T-helper 1 cell treated with Interleukin-12 subunit alpha and Interleukin-12 subunit beta and Interleukin-4 antibody, amounts not matched to agents 30 μg/mL and 1 μg/mL, for 36 hours (primary cell): ENCODE measurements at regions not wholly inside any gene's neighbourhood (a gene's known extent, or its start where the extent isn't known, plus 50 kb on each side); places are given as distances from the start of the nearest gene placed in this dataset.
"Not testable (repeated sequence)": the region's sequence is repeated elsewhere in the genome, so short reads cannot be mapped to it uniquely, and the experiment has no call there.

ENCODE experiments used
- H3K27ac Mint-ChIP-seq: one replicate; pipeline ENCODE4 v1.8.0; 2021; ENCODE audit warnings: mild to moderate bottlenecking, mixed read lengths
- H3K27me3 Mint-ChIP-seq: one replicate; pipeline ENCODE4 v1.8.0; 2021; ENCODE audit warnings: low read depth, mixed read lengths
- H3K36me3 Mint-ChIP-seq: one replicate; pipeline ENCODE4 v1.8.0; 2021; ENCODE audit warnings: low read depth, mixed read lengths
- H3K4me1 Mint-ChIP-seq: one replicate; pipeline ENCODE4 v1.8.0; 2021; ENCODE audit warnings: low read depth, mixed read lengths
- H3K4me3 Mint-ChIP-seq: one replicate; pipeline ENCODE4 v1.8.0; 2021; ENCODE audit warnings: mild to moderate bottlenecking, moderate library complexity, mixed read lengths
- H3K9me3 Mint-ChIP-seq: one replicate; pipeline ENCODE4 v1.8.0; 2021; ENCODE audit warnings: mixed read lengths

- Mint-ChIP-seq H3K9me3 (peaks cover 19% of the 10 kb centered on the region), H3K27me3 (peaks cover 3% of the 10 kb centered on the region), H3K4me1 (no peaks in the 10 kb centered on the region), H3K36me3 (no peaks in the 10 kb centered on the region), H3K4me3 (no peak overlapping the region), H3K27ac (no peak overlapping the region)
Measured at GRCh38 chr7:115208710-115209560, 287.0 kb downstream of the MDFIC start.

GRCh38 chr7:115206374-115206773 is 284.5 kb downstream of the MDFIC start:
- peaks cover 19% of the 10 kb centered on the region for H3K9me3 Mint-ChIP-seq
- H3K4me3 Mint-ChIP-seq, H3K4me1 Mint-ChIP-seq, H3K27me3 Mint-ChIP-seq, H3K36me3 Mint-ChIP-seq, H3K27ac Mint-ChIP-seq: not testable (repeated sequence)

GRCh38 chr7:115198143-115198542 is 276.2 kb downstream of the MDFIC start:
- no peak overlapping the region for H3K27ac Mint-ChIP-seq
- no peaks in the 10 kb centered on the region for H3K9me3 Mint-ChIP-seq
- no peaks in the 10 kb centered on the region for H3K27me3 Mint-ChIP-seq
- H3K36me3 Mint-ChIP-seq, result no peaks in the 10 kb centered on the region
- H3K4me3 Mint-ChIP-seq, result no peak overlapping the region
- H3K4me1 Mint-ChIP-seq, result no peaks in the 10 kb centered on the region

GRCh38 chr7:115195208-115195607 is 273.3 kb downstream of the MDFIC start:
- Mint-ChIP-seq H3K27ac (no peak overlapping the region), H3K27me3 (no peaks in the 10 kb centered on the region), H3K4me1 (no peaks in the 10 kb centered on the region), H3K4me3 (no peak overlapping the region), H3K36me3 (no peaks in the 10 kb centered on the region), H3K9me3 (no peaks in the 10 kb centered on the region)

- H3K4me1 Mint-ChIP-seq, result no peaks in the 10 kb centered on the region
- no peaks in the 10 kb centered on the region for H3K36me3 Mint-ChIP-seq
- peaks cover 4% of the 10 kb centered on the region for H3K27me3 Mint-ChIP-seq
- no peaks in the 10 kb centered on the region for H3K9me3 Mint-ChIP-seq
- H3K4me3 Mint-ChIP-seq, result no peak overlapping the region
- no peak overlapping the region for H3K27ac Mint-ChIP-seq
Measured at GRCh38 chr7:115191526-115191925, 269.6 kb downstream of the MDFIC start.

GRCh38 chr7:115183431-115184057 is 261.6 kb downstream of the MDFIC start:
- Mint-ChIP-seq H3K4me1 (peaks cover 11% of the 10 kb centered on the region), H3K4me3 (no peak overlapping the region), H3K27me3 (peaks cover 4% of the 10 kb centered on the region), H3K27ac (no peak overlapping the region), H3K9me3 (no peaks in the 10 kb centered on the region), H3K36me3 (no peaks in the 10 kb centered on the region)

- peaks cover 7% of the 10 kb centered on the region for H3K4me1 Mint-ChIP-seq
- no peak overlapping the region for H3K4me3 Mint-ChIP-seq
- no peaks in the 10 kb centered on the region for H3K36me3 Mint-ChIP-seq
- H3K9me3 Mint-ChIP-seq, result peaks cover under 1% of the 10 kb centered on the region
- H3K27ac Mint-ChIP-seq, result no peak overlapping the region
- no peaks in the 10 kb centered on the region for H3K27me3 Mint-ChIP-seq
Measured at GRCh38 chr7:115178835-115179234, 256.9 kb downstream of the MDFIC start.

- Mint-ChIP-seq H3K9me3 (peaks cover 4% of the 10 kb centered on the region), H3K4me1 (no peaks in the 10 kb centered on the region), H3K27me3 (no peaks in the 10 kb centered on the region), H3K36me3 (no peaks in the 10 kb centered on the region), H3K4me3 (no peak overlapping the region), H3K27ac (no peak overlapping the region)
Measured at GRCh38 chr7:115177823-115178222, 255.9 kb downstream of the MDFIC start.

GRCh38 chr7:115177103-115177502 is 255.2 kb downstream of the MDFIC start:
- H3K27ac Mint-ChIP-seq, result no peak overlapping the region

GRCh38 chr7:115172397-115172796 is 250.5 kb downstream of the MDFIC start:
- not testable (repeated sequence) for H3K36me3 Mint-ChIP-seq, H3K4me3 Mint-ChIP-seq, H3K27ac Mint-ChIP-seq, H3K27me3 Mint-ChIP-seq, H3K4me1 Mint-ChIP-seq, H3K9me3 Mint-ChIP-seq

More at GRCh38 chr7:115177103-115177502, 255.2 kb downstream of the MDFIC start:
- Mint-ChIP-seq H3K4me3 (no peak overlapping the region), H3K36me3 (no peaks in the 10 kb centered on the region), H3K9me3 (peaks cover 4% of the 10 kb centered on the region), H3K4me1 (no peaks in the 10 kb centered on the region), H3K27me3 (no peaks in the 10 kb centered on the region)

- Mint-ChIP-seq H3K4me3 (no peak overlapping the region), H3K36me3 (no peaks in the 10 kb centered on the region), H3K27ac (no peak overlapping the region), H3K4me1 (no peaks in the 10 kb centered on the region), H3K27me3 (no peaks in the 10 kb centered on the region), H3K9me3 (no peaks in the 10 kb centered on the region)
Measured at GRCh38 chr7:115153769-115154477, 232.0 kb downstream of the MDFIC start.

- Mint-ChIP-seq H3K27me3 (no peaks in the 10 kb centered on the region), H3K9me3 (no peaks in the 10 kb centered on the region), H3K27ac (no peak overlapping the region), H3K4me1 (no peaks in the 10 kb centered on the region), H3K36me3 (no peaks in the 10 kb centered on the region), H3K4me3 (no peak overlapping the region)
Measured at GRCh38 chr7:115153176-115153575, 231.3 kb downstream of the MDFIC start.

GRCh38 chr7:115146148-115146547 is 224.3 kb downstream of the MDFIC start:
- Mint-ChIP-seq H3K9me3 (no peaks in the 10 kb centered on the region), H3K36me3 (no peaks in the 10 kb centered on the region), H3K27ac (no peak overlapping the region), H3K4me1 (no peaks in the 10 kb centered on the region), H3K4me3 (no peak overlapping the region), H3K27me3 (no peaks in the 10 kb centered on the region)

GRCh38 chr7:115145512-115145911 is 223.6 kb downstream of the MDFIC start:
- Mint-ChIP-seq H3K4me1 (no peaks in the 10 kb centered on the region), H3K27ac (no peak overlapping the region), H3K27me3 (no peaks in the 10 kb centered on the region), H3K9me3 (no peaks in the 10 kb centered on the region), H3K36me3 (peaks cover under 1% of the 10 kb centered on the region), H3K4me3 (no peak overlapping the region)

GRCh38 chr7:115137816-115138215 is 215.9 kb downstream of the MDFIC start:
- peaks cover 18% of the 10 kb centered on the region for H3K4me1 Mint-ChIP-seq
- peaks cover 5% of the 10 kb centered on the region for H3K36me3 Mint-ChIP-seq
- no peak overlapping the region for H3K27ac Mint-ChIP-seq
- no peaks in the 10 kb centered on the region for H3K27me3 Mint-ChIP-seq
- H3K4me3 Mint-ChIP-seq, result no peak overlapping the region
- H3K9me3 Mint-ChIP-seq, result peaks cover 6% of the 10 kb centered on the region
